ENCODE measurements at regions not wholly inside any gene's neighbourhood (a gene's known extent, or its start where the extent isn't known, plus 50 kb on each side); places are given as distances from the start of the nearest gene placed in this dataset.

DNA sequence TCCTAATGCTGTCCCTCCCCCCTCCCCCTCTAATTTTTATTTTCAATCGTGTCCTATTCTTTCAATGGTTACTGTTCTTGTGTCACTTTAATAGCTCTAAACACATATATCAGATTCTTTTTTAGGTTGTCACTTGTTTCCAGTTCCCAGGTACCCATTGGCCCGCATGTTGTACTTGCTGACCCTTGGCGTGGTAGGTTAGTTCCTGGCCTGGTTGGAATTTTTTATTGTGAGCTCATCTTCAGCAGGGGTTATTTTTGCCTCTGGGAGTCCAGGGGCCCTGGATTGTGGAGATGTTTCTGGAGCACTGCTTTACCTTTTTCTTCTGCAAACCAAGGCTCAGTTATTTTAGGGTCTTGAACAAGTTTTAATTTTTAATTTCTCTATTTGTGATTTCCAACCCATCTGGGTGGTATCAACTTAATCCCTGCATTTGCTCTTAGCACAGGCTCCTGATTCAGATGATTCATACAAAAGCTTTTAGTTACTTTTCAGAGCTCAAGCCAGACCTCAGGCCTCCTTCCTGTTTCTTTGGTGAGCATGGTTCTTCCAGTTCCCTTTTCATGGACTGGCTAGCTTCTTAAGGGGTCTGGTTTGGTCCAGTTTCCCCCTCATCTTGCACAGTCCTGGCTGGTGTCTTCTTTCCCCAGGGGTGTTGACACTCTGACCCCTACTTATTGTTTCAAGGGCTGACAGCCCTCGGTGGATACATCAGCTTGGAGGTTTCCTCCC is 220.5 kb downstream of the TM9SF2 start:
- DNase-seq (ENCODE audit: insufficient read length, low spot score) = no peak
- no peak for FAIRE-seq

DNA sequence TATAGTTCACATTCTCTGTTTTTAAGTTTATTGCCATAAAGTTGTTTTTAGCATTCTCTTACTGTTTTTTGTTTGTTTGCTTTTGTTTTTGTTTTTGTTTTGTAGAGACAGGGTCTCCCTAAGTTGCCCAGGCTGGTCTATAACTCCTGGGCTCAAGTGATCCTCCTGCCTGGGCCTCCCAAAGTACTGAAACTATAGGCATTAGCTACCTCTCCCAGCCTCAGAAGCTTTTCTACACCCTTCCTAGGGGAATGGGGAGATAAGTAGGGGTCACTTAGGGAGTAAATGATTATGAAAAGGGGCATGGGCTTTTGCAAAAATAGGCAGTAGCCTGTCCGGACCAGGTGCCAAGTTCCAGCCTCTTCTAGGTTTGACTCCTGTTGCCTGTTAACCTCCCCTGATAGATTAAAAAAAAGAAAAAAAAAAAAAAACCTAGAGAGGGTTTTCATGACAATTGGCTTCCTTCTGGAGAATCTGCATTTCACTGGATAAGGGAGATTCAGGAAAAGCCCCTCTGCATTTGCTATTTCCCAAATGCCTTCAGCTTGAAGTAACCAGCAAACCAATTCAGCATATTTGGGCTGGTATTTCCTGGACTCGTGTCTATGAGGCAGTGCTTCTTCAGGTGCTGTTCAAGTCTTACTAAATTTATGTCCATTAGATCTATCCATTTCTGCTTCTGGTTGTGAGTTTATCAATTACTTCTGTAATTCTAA is 216.8 kb downstream of the TM9SF2 start:
- DNase-seq (ENCODE audit: insufficient read length, low spot score) (no peak), FAIRE-seq (no peak)

DNA sequence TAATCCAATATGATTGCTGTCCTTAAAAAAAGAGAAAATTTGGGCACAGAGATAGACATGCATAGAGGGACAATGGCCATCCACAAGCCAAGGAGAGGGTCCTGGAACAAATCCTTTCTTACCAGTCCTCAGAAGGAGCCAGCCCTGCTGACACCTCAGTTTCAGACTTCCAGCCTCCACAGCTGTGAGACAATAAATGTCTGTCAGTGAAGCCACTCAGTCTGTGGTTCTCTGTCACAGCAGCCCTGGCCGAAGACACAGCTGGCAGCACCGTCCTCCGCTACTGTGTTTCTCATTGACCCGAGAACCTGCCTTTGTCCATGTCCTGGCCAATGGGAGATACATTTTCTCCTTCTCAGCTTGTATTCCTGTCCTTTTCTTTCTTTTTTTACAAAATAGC is 207.9 kb downstream of the TM9SF2 start:
- DNase-seq (ENCODE audit: insufficient read length, low spot score) (no peak), FAIRE-seq (no peak)

DNA sequence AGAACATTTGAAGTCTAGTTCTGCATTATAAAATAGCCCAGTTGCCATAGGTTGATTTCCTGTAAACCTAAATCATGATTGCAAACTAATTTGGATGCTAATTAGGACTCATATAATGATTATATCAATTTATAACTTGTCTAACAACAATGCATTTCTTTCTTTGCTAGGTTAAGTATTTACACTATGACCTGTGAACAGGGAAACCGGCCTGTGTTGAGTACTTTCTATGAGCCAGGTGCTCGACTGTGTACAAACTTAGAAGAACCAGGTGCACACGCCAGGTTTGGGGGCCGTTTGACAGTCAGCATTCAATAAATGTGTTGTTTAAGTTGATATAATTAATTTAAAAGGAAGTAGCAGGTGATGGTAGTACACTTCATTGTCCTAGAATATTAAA is 203.1 kb downstream of the TM9SF2 start:
- DNase-seq (ENCODE audit: insufficient read length, low spot score) = no peak
- no peak for FAIRE-seq

DNA sequence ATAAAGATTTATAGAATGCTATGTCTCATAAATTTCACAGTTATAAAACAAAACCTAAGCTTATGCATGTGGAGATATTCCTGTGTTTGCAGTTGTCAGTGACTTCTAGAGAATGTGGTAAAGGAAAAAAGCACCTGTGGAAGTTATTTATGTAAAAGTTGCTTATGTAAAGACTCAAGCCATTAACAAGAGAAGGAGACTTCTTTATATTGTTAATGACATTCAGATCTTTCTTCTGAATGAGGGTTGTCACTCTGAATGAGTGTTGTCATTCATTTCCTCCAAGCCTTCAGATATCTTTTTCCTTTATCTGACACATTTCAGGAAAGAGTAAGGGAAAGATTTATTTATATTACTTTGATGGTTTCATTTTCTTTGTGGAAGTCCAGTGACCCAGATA is 202.6 kb downstream of the TM9SF2 start:
- no peak for FAIRE-seq
- no peak for DNase-seq (ENCODE audit: insufficient read length, low spot score)

DNA sequence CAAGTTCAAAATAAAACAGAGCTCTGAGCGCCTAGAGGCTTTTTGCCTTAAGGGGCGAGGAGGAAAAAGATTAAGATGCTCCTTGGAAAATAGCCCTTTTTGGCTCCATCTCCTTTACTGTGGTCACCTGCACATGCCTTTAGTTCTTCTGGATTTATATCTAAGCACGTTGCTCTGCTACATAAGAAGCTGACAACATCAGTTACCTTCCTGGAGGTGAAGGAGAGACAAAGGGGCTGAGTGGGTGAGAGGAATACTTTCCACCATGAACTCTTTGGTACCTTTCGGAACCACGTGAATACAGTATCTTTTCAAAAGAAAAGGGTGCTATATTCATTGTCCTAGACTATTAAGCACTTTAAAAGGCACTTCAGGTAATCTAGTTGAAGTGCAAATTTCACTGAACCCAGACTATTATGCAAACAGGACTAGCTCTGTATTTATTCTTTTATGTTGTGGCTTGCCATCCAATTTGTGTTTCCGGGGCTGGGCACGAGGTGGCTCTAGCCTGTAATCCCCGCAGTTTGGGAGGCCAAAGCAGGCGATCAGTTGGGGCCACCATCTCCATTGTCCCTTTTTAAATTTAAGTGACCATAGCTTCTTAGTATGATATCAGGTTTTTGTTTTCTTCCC is 201.5 kb downstream of the TM9SF2 start:
- FAIRE-seq (no peak), DNase-seq (ENCODE audit: insufficient read length, low spot score) (no peak)

DNA sequence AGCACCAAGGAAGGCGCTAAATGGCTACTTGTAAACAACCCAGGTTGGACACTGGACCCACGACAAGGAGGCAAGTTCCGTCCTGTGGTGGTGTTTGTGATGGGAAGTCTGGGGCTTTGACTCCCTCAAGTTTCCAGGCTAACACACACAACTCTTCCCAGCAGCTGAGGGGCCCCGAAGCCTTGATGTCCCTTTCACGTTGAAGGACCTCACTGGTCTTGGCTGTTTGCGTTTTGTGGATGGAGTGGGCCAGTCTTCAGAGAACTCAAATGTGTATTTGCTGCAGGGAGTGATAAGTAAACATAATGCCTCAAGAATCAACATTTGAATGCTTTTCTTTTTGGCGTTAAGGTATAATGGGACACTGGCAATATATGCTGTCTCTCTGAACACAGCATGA is 199.2 kb downstream of the TM9SF2 start:
- FAIRE-seq = no peak
- no peak for DNase-seq (ENCODE audit: insufficient read length, low spot score)

DNA sequence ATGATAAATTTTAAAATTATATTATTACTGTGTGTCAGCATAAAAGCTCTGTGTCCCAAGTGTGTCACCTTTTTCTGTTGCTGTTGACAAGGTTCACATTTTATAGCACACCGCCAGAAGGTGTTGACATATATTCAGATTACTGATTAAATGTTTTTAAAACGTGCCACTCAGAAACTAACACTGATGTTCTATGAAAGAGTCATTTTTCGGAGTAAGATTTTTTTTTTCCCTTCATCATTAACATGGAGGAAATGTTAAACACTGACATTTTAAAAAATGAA is 197.5 kb downstream of the TM9SF2 start:
- FAIRE-seq (no peak), DNase-seq (ENCODE audit: insufficient read length, low spot score) (no peak)

DNA sequence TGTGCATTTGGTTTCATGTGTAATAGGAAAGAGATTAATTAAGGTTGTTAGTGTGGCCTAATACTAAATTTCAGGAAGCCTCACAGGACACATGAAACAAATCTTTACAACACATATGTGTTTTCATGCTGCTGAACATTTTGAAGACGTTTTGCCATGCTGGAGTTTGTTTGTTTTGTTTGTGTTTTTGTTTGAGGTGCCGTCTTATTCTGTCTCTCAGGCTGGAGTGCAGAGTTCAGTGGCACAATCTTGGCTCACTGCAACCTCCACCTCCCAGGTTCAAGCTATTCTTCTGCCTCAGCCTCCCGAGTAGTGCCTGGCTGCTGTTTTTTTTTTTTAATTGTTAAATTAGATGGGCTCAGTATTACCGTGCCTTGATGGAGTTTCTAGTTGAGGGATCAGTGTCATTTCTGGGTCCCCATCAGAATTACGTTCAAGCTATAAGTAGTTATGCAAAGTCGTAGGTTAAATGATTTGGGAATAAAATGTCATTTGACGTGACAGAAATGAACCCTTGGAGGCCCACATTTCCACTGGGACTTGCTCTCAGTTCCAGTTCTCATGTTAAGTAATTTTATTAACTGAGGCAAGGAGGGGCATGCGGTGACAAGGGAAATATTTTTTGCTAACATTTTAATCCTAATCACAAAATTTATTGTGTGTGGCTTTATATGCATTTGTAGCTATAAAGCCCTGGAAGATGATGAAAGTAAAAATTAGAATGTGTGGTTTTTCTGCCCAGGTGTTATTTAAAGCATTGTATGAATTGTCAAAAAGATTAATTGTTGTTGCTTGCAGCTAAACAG is 196.9 kb downstream of the TM9SF2 start:
- DNase-seq (ENCODE audit: insufficient read length, low spot score) (no peak), FAIRE-seq (no peak)

DNA sequence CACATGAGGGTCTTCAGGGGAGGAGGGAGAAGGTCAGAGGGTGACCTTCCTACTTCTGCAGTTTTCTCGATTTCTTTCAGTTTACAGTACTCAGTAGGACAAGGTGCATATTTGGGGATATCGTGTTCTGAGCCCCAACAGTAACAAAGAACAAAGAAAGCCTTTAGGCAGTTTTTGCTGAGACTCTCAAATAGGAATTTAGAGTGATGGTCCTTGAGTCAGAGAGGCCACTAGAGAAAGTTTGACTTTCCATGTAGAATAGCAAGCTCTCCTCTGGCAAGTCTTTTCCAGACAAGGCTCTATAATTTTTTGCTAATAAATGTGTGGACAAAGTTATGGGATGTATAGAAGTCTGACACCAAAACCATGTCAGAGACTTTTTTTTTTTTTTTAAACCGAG is 194.6 kb downstream of the TM9SF2 start:
- DNase-seq (ENCODE audit: insufficient read length, low spot score) = no peak
- no peak for FAIRE-seq

DNA sequence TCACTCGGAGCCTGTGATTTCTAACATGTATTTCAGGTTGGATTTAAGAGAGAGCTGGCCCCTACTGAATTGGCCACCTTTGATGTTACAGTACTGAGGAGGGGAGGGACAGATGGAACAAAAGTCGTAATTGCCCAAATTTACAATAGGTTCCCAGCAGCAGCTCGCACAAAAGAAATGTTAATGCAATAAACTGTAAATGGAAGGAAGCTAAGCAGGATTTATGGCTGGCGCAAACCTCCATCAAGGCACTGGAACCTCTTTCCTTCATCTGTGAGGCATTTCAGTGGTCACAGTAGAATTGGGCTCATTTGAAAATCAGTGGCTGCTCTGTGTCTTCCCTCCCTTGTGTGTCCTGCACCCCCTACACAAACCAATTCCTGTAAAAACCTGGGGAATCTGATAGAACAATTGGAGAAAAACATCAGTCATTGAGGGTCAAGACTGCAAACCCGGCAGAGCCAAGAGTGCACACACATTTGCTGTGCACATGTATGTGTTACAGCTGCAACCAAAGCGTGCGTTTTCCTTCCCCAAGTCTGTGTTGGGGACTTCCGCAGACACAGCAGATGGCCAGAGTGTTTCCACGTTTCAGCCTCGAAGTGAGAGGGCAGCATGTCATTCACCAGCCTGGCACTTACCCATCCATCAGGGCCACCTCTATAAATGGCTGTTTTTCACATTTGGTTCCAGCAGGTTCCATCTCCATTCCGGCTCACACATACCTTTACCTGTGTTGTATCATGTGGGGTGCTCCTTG is 192.8 kb downstream of the TM9SF2 start:
- no peak for DNase-seq (ENCODE audit: insufficient read length, low spot score)
- no peak for FAIRE-seq

DNA sequence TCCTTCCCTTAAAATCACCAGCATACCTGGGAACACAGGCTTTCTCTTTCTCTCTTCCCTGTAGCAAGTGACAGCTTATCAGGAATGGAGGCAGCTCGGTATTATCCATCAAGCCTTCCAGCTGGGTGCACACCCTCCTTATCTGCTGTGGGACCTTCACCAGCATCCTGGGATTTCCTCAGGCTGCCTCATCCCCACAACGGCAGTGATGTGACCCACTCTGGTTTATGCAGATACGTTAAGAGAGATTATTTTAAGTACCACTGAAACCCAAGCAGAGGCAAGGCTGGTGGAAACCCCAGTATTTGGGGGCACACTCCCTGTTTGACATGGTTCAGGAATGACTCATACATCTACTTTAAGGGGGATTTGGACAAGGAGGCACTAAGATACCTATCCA is 192.1 kb downstream of the TM9SF2 start:
- FAIRE-seq = no peak

DNA sequence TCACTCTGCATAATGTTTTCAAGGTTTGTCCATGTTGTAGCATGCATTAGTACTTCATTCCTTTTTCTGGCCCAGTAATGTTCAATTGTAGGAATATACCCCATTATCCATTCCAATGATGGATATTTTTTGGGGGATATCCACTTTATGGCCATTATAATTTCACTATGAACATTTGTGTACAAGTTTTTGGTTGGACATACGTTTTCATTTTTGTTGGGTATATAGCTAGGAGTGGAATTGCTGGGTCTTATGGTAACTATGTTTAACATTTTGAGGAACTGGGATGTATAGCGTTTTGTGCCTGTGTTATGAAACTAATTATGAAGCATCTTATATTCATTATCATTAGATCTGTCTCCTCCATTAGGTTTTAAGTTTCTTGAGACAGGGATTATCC is 191.6 kb downstream of the TM9SF2 start:
- DNase-seq (ENCODE audit: insufficient read length, low spot score) (no peak), FAIRE-seq (no peak)

More for the DNA sequence above, 192.1 kb downstream of the TM9SF2 start:
- DNase-seq (ENCODE audit: insufficient read length, low spot score) = no peak

DNA sequence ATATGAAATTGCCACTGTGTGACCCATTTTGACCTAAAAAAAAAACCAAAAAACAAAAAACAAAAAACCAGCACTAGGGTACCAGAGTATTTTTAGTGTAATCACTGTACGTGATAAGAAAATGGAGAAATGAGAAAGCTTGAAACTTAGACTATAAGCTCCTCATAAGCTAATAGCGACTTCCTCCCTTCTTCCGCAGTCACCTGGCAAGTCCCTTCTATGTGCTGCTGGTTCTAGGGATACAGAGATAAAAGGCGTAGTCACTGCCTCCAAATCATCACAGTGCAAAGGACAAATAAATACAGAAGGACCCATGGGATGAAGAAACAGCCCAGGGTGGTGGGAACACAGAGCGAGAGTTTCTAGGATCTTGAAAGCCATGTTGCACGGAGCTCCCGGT is 190.3 kb downstream of the TM9SF2 start:
- DNase-seq (ENCODE audit: insufficient read length, low spot score) (no peak), FAIRE-seq (no peak)

DNA sequence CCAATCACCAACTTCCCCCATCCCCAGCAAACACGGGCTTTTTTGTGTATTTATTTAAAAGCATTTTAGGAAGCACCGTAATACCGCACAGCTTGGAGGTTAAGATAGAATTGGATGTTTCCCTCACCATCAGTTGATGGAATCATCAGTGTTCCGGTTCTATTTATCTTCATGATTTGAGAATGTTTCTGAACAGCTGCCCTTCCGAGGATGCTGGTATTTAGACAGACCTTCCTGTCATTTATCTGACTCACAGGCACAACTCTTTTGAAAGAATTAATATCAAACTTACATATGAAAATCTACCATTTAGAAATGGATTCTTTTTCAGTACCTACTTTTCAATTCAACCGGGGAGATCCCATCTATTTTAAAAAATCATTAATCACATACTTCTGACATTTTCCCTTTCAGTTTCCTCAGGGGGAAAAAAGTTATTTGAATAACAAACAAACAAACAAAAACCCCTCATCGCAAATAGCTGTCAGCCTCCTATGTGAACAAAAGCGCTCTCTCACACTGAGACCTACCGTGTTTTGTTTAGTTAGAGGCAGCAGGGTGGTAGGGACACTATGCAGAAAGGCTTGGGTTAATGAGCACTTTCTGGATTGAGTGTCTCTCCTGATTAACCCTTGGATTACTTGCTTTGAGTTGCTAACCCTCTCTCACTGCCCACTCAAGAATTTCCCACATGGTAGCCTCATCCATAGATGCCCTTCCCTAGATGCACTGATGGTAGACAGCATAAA is 189.3 kb downstream of the TM9SF2 start:
- FAIRE-seq (peak; percentile 40), DNase-seq (ENCODE audit: insufficient read length, low spot score) (no peak)

DNA sequence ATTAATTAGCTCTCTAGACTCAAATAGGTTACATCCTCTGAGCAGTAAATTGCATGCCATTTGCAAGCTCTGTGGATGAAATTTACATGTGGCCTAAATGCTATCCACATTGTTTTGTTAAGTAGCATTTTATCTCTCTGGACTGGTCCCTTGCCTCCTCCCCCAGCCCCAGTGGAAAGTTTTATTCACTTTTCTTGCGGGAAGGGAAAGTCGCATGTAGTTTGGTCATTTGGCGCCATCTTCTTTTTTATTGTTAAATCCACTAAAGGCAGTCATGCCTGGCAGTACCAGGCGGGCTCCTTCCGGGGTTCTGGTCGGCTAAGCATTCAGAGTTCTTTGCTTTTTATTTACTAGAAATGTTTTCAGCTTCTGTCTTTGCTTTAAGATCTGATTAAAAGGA is 188.7 kb downstream of the TM9SF2 start:
- no peak for DNase-seq (ENCODE audit: insufficient read length, low spot score)
- no peak for FAIRE-seq

DNA sequence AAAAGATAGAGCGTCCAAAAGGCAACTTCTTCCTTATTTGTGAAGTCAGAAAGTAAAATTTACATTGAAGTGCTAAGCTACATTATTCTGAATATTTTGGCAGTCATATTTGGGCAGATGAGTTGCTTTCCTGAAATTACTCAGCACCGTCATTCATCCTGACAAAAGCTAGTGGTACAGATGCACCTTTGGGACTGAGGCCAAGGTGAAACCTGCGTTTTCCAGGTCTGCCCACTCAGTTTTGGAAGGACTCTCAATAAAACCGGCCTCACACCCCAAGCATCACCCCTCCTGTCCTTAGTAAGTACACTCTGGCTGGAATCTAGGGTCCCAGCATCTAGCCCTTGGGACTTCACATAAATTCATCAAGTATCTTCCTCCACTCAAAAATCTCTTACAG is 187.5 kb downstream of the TM9SF2 start:
- DNase-seq (ENCODE audit: insufficient read length, low spot score) (no peak), FAIRE-seq (no peak)

DNA sequence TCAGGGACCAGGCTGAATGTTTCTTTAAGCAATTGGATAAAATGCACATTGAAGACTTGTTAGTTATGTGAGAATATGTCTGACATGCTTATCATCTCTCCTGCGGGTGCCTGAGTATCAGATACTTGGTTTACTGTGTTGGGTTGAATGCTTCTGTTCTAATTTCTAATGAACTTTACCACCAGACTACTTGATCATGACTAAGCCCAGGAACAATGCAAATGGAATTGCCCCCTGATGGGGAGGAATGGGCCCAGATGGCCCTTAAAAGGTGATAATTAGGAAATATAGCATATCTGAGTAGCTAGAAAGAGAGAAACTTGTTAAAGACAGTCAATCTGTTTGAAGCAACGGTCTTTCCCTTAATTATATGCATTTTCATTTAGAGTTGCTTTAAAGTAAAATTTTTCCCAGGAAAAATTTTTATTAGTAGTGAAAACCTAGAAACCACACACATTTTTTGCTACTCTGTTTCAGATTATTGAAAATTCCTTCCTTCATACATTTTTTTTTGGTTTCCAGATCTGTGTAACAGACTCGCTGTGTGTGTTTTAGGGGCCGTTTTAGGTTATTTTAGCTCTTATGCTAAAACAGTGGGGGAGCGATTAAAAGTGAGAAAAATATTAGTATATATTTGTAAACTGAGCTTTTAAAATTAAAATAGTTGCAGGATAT is 186.6 kb downstream of the TM9SF2 start:
- FAIRE-seq (no peak), DNase-seq (ENCODE audit: insufficient read length, low spot score) (no peak)

DNA sequence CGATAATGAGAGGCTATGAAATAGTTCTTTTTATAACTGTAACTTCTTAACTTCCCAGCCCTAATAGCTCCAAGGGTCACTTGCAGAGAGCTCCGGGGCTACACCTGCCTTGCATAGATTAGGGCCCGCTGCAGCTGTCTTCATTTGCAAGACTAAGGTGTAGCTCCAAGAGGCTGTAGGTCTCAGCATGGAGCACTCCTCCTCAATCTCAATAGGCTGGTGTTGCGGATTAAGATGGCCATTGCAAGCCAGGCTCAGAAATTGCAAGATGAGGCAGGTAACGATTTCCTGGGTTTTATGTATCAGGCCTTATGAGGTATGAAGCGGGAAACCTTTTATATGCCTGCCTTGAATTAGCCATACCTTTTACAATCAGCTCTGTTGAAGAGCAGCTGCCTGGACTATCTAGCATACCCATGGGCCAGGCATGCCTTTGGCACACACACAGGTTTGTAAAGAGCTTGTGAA is 185.7 kb downstream of the TM9SF2 start:
- FAIRE-seq = peak; percentile 21
- no peak for DNase-seq (ENCODE audit: insufficient read length, low spot score)

All from GM19239 (cell line).